NCI-H2196 (cell line): ENCODE measurements at regions not wholly inside any gene's neighbourhood (a gene's known extent, or its start where the extent isn't known, plus 50 kb on each side); places are given as distances from the start of the nearest gene placed in this dataset.
"Not testable (repeated sequence)": the region's sequence is repeated elsewhere in the genome, so short reads cannot be mapped to it uniquely, and the experiment has no call there.

Experiments
- DNase-seq: peaks from one replicate; lab custom pipeline; 2025; ENCODE audit not compliant: unreplicated experiment; lab: John Stamatoyannopoulos, UW

GRCh38 chr2:8333177-8333831 is 348.6 kb upstream of the ID2 start:
- no peak for DNase-seq

GRCh38 chr2:8333832-8334187 is 348.0 kb upstream of the ID2 start:
- DNase-seq = not testable (repeated sequence)

GRCh38 chr2:8334866-8335325 is 347.0 kb upstream of the ID2 start:
- no peak for DNase-seq

- DNase-seq = no peak
These were observed 346.1 kb upstream of the ID2 start for GRCh38 chr2:8335801-8336200.

GRCh38 chr2:8337321-8337720 is 344.5 kb upstream of the ID2 start:
- no peak for DNase-seq

GRCh38 chr2:8342407-8342806 is 339.4 kb upstream of the ID2 start:
- no peak for DNase-seq

GRCh38 chr2:8343031-8343430 is 338.8 kb upstream of the ID2 start:
- DNase-seq = no peak

- no peak for DNase-seq
These were observed 337.4 kb upstream of the ID2 start for GRCh38 chr2:8344144-8345097.

- DNase-seq = no peak
These were observed 336.7 kb upstream of the ID2 start for GRCh38 chr2:8345200-8345599.

- no peak for DNase-seq
These were observed 335.6 kb upstream of the ID2 start for GRCh38 chr2:8346208-8346607.

GRCh38 chr2:8346706-8347430 is 335.0 kb upstream of the ID2 start:
- DNase-seq = no peak

- not testable (repeated sequence) for DNase-seq
These were observed 332.9 kb upstream of the ID2 start for GRCh38 chr2:8348911-8349310.

- no peak for DNase-seq
These were observed 329.6 kb upstream of the ID2 start for GRCh38 chr2:8352296-8352695.

GRCh38 chr2:8352989-8353388 is 328.9 kb upstream of the ID2 start:
- no peak for DNase-seq

- DNase-seq = no peak
These were observed 326.6 kb upstream of the ID2 start for GRCh38 chr2:8355102-8355859.

- DNase-seq = no peak
These were observed 323.9 kb upstream of the ID2 start for GRCh38 chr2:8357738-8358518.

GRCh38 chr2:8361930-8362329 is 319.9 kb upstream of the ID2 start:
- no peak for DNase-seq

GRCh38 chr2:8363161-8363560 is 318.7 kb upstream of the ID2 start:
- DNase-seq = no peak

- DNase-seq = no peak
These were observed 317.2 kb upstream of the ID2 start for GRCh38 chr2:8364668-8365067.

- no peak for DNase-seq
These were observed 316.4 kb upstream of the ID2 start for GRCh38 chr2:8365331-8365910.
